ENCODE measurements at regions not wholly inside any gene's neighbourhood (a gene's known extent, or its start where the extent isn't known, plus 50 kb on each side); places are given as distances from the start of the nearest gene placed in this dataset.
A peak's percentile ranks its signal among the peaks of the same experiment; 100 is the strongest.
"Not testable (repeated sequence)": the region's sequence is repeated elsewhere in the genome, so short reads cannot be mapped to it uniquely, and the experiment has no call there.

GRCh38 chr1:8227674-8228073, 90.2 kb upstream of the SLC45A1 start:
- Histone ChIP-seq H2BK15ac (ENCODE audit: low read depth, low read length) (peak overlapping the region; percentile 99; the same call in 2 of the 3 replicates), H4K91ac (ENCODE audit: insufficient read depth, low read depth, low read length) (peak overlapping the region; percentile 61; the same call in 1 of the 2 replicates), H3K14ac (replicated peaks; ENCODE audit: low read depth, low read length) (peak overlapping the region; percentile 63), H3K18ac (ENCODE audit: low read depth, low read length) (peak overlapping the region; percentile 48; the same call in 1 of the 2 replicates), H3K4ac (ENCODE audit: low read depth, low read length) (peak overlapping the region; percentile 82), H4K5ac (ENCODE audit: low read depth, low read length) (peak overlapping the region; percentile 13; the same call in 1 of the 2 replicates), H2BK120ac (ENCODE audit: low read depth, low read length) (peak overlapping the region; percentile 86), H2BK20ac (ENCODE audit: low read depth, low read length) (peak overlapping the region; percentile 78; the same call in 1 of the 2 replicates), H4K8ac (ENCODE audit: low read depth in 2 of 2, low read length in 2 of 2) (peak overlapping the region in 1 of 2 experiments; percentile 40; a peak in 1 of 4 replicates), H2AK5ac (ENCODE audit: low read depth, low read length) (peak overlapping the region; percentile 98), H3K9me1 (ENCODE audit: insufficient read depth, low read length) (peaks cover 13% of the 10 kb centered on the region), H3K4me1 (ENCODE audit: control insufficient read depth, insufficient read depth, low read length) (peaks cover 17% of the 10 kb centered on the region)
- BruUV-seq (replicated peaks); POLR2A ChIA-PET (ENCODE audit: unreplicated experiment); H3K23ac ChIP-seq (ENCODE audit: low read depth, low read length); H3K9ac ChIP-seq (ENCODE audit: low read depth, low read length); ATAC-seq (ENCODE audit: low read depth); H3K36me3 ChIP-seq (ENCODE audit: control insufficient read depth, insufficient read depth, low read length); H3K9me3 ChIP-seq (ENCODE audit: control insufficient read depth, insufficient read depth, low read length); intact Hi-C loops (cut with micrococcal nuclease); CTCF ChIA-PET; H2AK9ac ChIP-seq (replicated peaks; ENCODE audit: low read depth, low read length, poor library complexity); H3K56ac ChIP-seq (ENCODE audit: extremely low read depth, insufficient read depth, low read length); H3K4me2 ChIP-seq (ENCODE audit: low read depth, low read length); dilution Hi-C loops (cut with HindIII; ENCODE audit: low sequenced_read_pairs, unreplicated experiment); in situ Hi-C loops (cut with MboI; ENCODE audit: low sequenced_read_pairs); H2BK5ac ChIP-seq (ENCODE audit: low read depth, low read length, poor library complexity, severe bottlenecking); H3K79me1 ChIP-seq (ENCODE audit: low read depth in 1 of 2, low read length in 2 of 2); H4K20me1 ChIP-seq (ENCODE audit: insufficient read depth, low read length); H2AFZ ChIP-seq (replicated peaks; ENCODE audit: low read length, poor library complexity); DNase-seq; H3K27me3 ChIP-seq (ENCODE audit: control insufficient read depth, insufficient read depth, low read length); H3K27ac ChIP-seq (ENCODE audit: insufficient read depth, low read length); H3K4me3 ChIP-seq (ENCODE audit: insufficient read depth, low read depth, low read length): not testable (repeated sequence)
- WGBS, 2 experiments (ENCODE audit: extremely low coverage in 2 of 2, insufficient read length in 1 of 2) = 100% methylated on average over 1 of the region's 2 CpGs; no CpG with 5 or more reads in 1 of the 2 experiments
